ENCODE measurements at regions not wholly inside any gene's neighbourhood (a gene's known extent, or its start where the extent isn't known, plus 50 kb on each side); places are given as distances from the start of the nearest gene placed in this dataset.

- no peak for TF ChIP-seq CTCF (IDR thresholded peaks at IDR 0.05; ENCODE audit: insufficient read depth, low read length)
- no peak for TF ChIP-seq GABPA (IDR thresholded peaks at IDR 0.05; ENCODE audit: low read depth)
- no peak for TF ChIP-seq POLR2AphosphoS5 (IDR thresholded peaks at IDR 0.05; ENCODE audit: low read depth)
- no peak for TF ChIP-seq REST (IDR thresholded peaks at IDR 0.05; ENCODE audit: insufficient replicate concordance, low read depth)
Observed at GRCh38 chr5:79871364-79872120, 119.5 kb downstream of the MTX3 start.

Measured in HL-60 (cell line).